ENCODE measurements at regions not wholly inside any gene's neighbourhood (a gene's known extent, or its start where the extent isn't known, plus 50 kb on each side); places are given as distances from the start of the nearest gene placed in this dataset.
"Not testable (repeated sequence)": the region's sequence is repeated elsewhere in the genome, so short reads cannot be mapped to it uniquely, and the experiment has no call there.

GRCh38 chr4:33996075-33996718 is 2248.1 kb downstream of the ARAP2 start:
- peak; percentile 65 for DNase-seq (ENCODE audit: low read depth, low spot score)
- no peak overlapping the region for H3K4me3 ChIP-seq (ENCODE audit: low read depth, low read length)
- in situ Hi-C loops (cut with HindIII; ENCODE audit: low sequenced_read_pairs) = no loop called here
- TF ChIP-seq, protein P1, sequence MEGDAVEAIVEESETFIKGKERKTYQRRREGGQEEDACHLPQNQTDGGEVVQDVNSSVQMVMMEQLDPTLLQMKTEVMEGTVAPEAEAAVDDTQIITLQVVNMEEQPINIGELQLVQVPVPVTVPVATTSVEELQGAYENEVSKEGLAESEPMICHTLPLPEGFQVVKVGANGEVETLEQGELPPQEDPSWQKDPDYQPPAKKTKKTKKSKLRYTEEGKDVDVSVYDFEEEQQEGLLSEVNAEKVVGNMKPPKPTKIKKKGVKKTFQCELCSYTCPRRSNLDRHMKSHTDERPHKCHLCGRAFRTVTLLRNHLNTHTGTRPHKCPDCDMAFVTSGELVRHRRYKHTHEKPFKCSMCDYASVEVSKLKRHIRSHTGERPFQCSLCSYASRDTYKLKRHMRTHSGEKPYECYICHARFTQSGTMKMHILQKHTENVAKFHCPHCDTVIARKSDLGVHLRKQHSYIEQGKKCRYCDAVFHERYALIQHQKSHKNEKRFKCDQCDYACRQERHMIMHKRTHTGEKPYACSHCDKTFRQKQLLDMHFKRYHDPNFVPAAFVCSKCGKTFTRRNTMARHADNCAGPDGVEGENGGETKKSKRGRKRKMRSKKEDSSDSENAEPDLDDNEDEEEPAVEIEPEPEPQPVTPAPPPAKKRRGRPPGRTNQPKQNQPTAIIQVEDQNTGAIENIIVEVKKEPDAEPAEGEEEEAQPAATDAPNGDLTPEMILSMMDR (IDR thresholded peaks at IDR 0.05; ENCODE audit: low read depth, low read length) = no peak

DNA sequence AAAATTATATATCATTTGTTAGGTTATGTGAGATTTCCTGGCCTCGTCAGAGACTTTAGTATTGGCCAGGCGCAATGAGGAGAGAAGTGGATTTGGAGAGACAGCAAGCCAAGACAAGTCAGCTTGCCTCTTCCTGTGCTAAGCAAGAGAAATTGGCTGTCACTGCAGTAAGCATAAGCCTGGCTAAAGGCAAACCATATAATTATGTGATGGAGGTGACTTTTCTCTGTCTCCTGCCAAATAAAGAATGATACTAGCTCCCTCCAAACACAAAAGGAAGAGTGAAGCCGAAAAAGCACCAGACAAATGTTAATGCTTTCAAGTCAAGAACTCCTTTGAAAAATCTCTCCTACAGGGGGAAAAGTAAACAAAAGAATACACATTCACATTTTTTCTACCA is 2246.0 kb downstream of the ARAP2 start:
- no peak for DNase-seq (ENCODE audit: low read depth, low spot score)
- no peak overlapping the region for H3K4me3 ChIP-seq (ENCODE audit: low read depth, low read length)
- in situ Hi-C loops (cut with HindIII; ENCODE audit: low sequenced_read_pairs) = no loop called here
- TF ChIP-seq, protein P1 (IDR thresholded peaks at IDR 0.05; ENCODE audit: low read depth, low read length) = no peak

DNA sequence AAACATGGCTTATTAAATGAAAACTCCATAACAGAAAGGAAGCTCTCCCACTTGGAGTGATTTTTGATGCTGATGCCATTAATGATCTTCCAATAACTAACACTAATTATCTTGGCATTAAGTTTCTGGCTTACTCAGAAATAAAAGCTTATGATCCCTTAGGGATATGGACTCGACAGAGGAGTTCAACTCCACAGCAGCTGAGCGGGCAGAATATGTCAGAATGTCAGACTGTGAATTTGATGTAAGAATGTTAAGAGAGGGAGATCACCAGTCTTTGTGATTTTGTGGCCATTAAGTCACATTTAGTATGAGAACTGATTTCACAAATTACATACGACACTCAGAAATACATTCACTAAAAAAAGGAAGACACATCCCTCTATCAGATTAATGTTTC is 2244.0 kb downstream of the ARAP2 start:
- in situ Hi-C loops (cut with HindIII; ENCODE audit: low sequenced_read_pairs) = no loop called here
- TF ChIP-seq, protein P1 (IDR thresholded peaks at IDR 0.05; ENCODE audit: low read depth, low read length) = no peak

DNA sequence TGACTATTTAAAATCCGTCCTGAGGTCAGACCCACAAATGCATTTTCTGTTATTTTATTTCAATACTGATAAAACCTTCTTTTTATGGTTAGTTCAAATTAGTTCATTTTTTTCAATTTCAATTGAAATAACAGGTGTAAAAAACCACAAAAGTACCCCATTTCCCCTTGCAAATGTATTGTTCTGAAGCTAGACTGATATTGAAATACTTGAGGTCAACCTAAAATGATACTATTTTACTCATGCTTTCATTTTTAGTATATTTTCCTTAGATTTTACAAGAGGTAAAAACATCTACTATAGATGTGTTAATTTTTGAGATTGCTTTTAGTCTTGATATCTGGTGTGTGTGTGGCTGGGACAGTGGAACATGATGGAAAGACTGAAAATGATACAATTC is 2237.8 kb downstream of the ARAP2 start:
- DNase-seq (ENCODE audit: low read depth, low spot score); in situ Hi-C loops (cut with HindIII; ENCODE audit: low sequenced_read_pairs); H3K4me3 ChIP-seq (ENCODE audit: low read depth, low read length): not testable (repeated sequence)

More for the DNA sequence above, 2244.0 kb downstream of the ARAP2 start:
- DNase-seq (ENCODE audit: low read depth, low spot score) = no peak
- H3K4me3 ChIP-seq (ENCODE audit: low read depth, low read length) = no peak overlapping the region

GRCh38 chr4:34009951-34010350 is 2234.4 kb downstream of the ARAP2 start:
- DNase-seq (ENCODE audit: low read depth, low spot score) = no peak
- TF ChIP-seq, protein P1 (IDR thresholded peaks at IDR 0.05; ENCODE audit: low read depth, low read length) = no peak
- in situ Hi-C loops (cut with HindIII; ENCODE audit: low sequenced_read_pairs) = no loop called here
- no peak overlapping the region for H3K4me3 ChIP-seq (ENCODE audit: low read depth, low read length)

- no peak for DNase-seq (ENCODE audit: low read depth, low spot score)
- no peak overlapping the region for H3K4me3 ChIP-seq (ENCODE audit: low read depth, low read length)
- TF ChIP-seq, protein P1 (IDR thresholded peaks at IDR 0.05; ENCODE audit: low read depth, low read length) = no peak
- in situ Hi-C loops (cut with HindIII; ENCODE audit: low sequenced_read_pairs) = no loop called here
Measured at GRCh38 chr4:34010751-34011519, 2233.4 kb downstream of the ARAP2 start.

GRCh38 chr4:34035225-34035624 is 2209.1 kb downstream of the ARAP2 start:
- no peak for DNase-seq (ENCODE audit: low read depth, low spot score)
- no peak overlapping the region for H3K4me3 ChIP-seq (ENCODE audit: low read depth, low read length)
- in situ Hi-C loops (cut with HindIII; ENCODE audit: low sequenced_read_pairs) = no loop called here
- TF ChIP-seq, protein P1 (IDR thresholded peaks at IDR 0.05; ENCODE audit: low read depth, low read length) = no peak

Data from astrocyte of the spinal cord (primary cell).